CD4-positive, alpha-beta T cell (primary cell): ENCODE measurements at regions not wholly inside any gene's neighbourhood (a gene's known extent, or its start where the extent isn't known, plus 50 kb on each side); places are given as distances from the start of the nearest gene placed in this dataset.

Source experiments
- ATAC-seq: fragments of 200-7000 bp; cut with Tn5 transposase; one replicate; pipeline ENCODE4 v1.10.0; 2022; ENCODE audit warnings: mild to moderate bottlenecking; ENCODE audit not compliant: poor library complexity
- CTCF ChIA-PET: fragments of 350-600 bp; sonication (Branson Sonifier 250); formaldehyde crosslinking; loops from one replicate; lab custom pipeline; 2021; ENCODE audit warnings: antibody characterized with exemption, inconsistent platforms; lab: Charles Lee
- POLR2A ChIA-PET: fragments of 350-600 bp; sonication (Branson Sonifier 250); formaldehyde crosslinking; loops from one replicate; lab custom pipeline; 2021; ENCODE audit warnings: antibody characterized with exemption, inconsistent platforms; lab: Charles Lee
- DNase-seq, 14 experiments: peaks; one replicate each; pipeline ENCODE4 v3.0.0-alpha.2; 2013 to 2020; ENCODE audit warnings: mixed read lengths in 2 of 14
- H3K27ac ChIP-seq, 2 donors: one replicate each; pipeline versions ENCODE4 v1.5.1 to v1.7.0; 2013; ENCODE audit warnings: low read length in 2 of 2, low read depth in 1 of 2, mild to moderate bottlenecking in 1 of 2
- H3K27me3 ChIP-seq, 2 experiments: 1 replicate in 1 of 2; 2 replicates in 1 of 2; pipeline versions ENCODE4 v1.6.1 to v1.7.0; 2013; ENCODE audit warnings: low read length in 2 of 2, control low read depth in 1 of 2, mild to moderate bottlenecking in 1 of 2, moderate library complexity in 1 of 2; ENCODE audit not compliant: insufficient read depth in 2 of 2, control insufficient read depth in 1 of 2
- H3K36me3 ChIP-seq: one replicate; pipeline ENCODE4 v1.6.1; 2013; ENCODE audit warnings: low read length, control low read depth; ENCODE audit not compliant: insufficient read depth
- H3K4me1 ChIP-seq: one replicate; pipeline ENCODE4 v1.6.1; 2013; ENCODE audit warnings: low read length, control low read depth; ENCODE audit not compliant: insufficient read depth
- H3K4me3 ChIP-seq: one replicate; pipeline ENCODE4 v1.5.1; 2013; ENCODE audit warnings: mild to moderate bottlenecking, low read length, moderate library complexity
- H3K9me3 ChIP-seq, 2 experiments: 1 replicate in 1 of 2; 2 replicates in 1 of 2; pipeline versions ENCODE4 v1.6.1 to v1.7.0; 2013; ENCODE audit warnings: low read length in 2 of 2, mild to moderate bottlenecking in 2 of 2, control low read depth in 1 of 2, moderate library complexity in 1 of 2; ENCODE audit not compliant: control insufficient read depth in 1 of 2, insufficient read depth in 1 of 2
- H3K27ac Mint-ChIP-seq: one replicate; pipeline ENCODE4 v1.8.0; 2020; ENCODE audit warnings: mixed read lengths
- H3K27me3 Mint-ChIP-seq: one replicate; pipeline ENCODE4 v1.8.0; 2021; ENCODE audit warnings: mixed read lengths
- H3K36me3 Mint-ChIP-seq: one replicate; pipeline ENCODE4 v1.8.0; 2021; ENCODE audit warnings: low read depth, mixed read lengths
- H3K4me1 Mint-ChIP-seq: one replicate; pipeline ENCODE4 v1.8.0; 2021; ENCODE audit warnings: low read depth, mixed read lengths
- H3K4me3 Mint-ChIP-seq: one replicate; pipeline ENCODE4 v1.8.0; 2020; ENCODE audit warnings: mild to moderate bottlenecking, mixed read lengths
- H3K9me3 Mint-ChIP-seq: one replicate; pipeline ENCODE4 v1.8.0; 2020; ENCODE audit warnings: mixed read lengths
- intact Hi-C, 2 experiments: fragments of 100-400 bp; cut with DNase I in 1 of 2; cut with micrococcal nuclease in 1 of 2; formaldehyde crosslinking; loops; one replicate each; pipeline versions ENCODE4 v1.15.1 to v1.9.0; 2023 to 2025; cut with DNase I, micrococcal nuclease
- TF ChIP-seq, protein P1 (sequence below): fragments of 200-600 bp; IDR thresholded peaks from one replicate; pipeline ENCODE4 v1.8.0; 2022; ENCODE audit warnings: antibody characterized with exemption, mild to moderate bottlenecking

DNA sequence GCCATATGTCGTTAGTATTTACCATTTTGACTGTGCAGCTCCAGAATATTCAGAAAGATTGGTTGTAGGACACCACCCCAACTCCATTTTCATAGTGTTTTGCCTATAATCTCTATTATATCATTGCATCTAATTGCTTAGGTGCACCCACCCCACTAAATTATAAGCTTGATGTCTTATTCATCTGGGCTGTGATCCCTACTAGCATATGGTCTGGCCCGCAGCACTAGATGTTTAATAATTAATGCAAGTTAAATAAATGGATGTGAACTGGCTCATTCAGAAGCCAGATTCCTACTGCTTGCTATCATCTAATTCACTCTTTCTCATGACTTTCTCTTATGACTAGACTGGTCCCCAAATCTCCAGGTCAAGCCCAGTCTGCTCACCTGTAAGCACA is 143.5 kb downstream of the RELL1 start:
- Histone ChIP-seq H3K36me3 (no peaks in the 10 kb centered on the region), H3K27me3 (peaks cover 0 to 4% of the 10 kb centered on the region in 2 experiments), H3K27ac (no peak overlapping the region), H3K4me1 (no peaks in the 10 kb centered on the region), H3K4me3 (no peak overlapping the region), H3K9me3 (peaks cover 6 to 13% of the 10 kb centered on the region in 2 experiments)
- TF ChIP-seq, protein P1, sequence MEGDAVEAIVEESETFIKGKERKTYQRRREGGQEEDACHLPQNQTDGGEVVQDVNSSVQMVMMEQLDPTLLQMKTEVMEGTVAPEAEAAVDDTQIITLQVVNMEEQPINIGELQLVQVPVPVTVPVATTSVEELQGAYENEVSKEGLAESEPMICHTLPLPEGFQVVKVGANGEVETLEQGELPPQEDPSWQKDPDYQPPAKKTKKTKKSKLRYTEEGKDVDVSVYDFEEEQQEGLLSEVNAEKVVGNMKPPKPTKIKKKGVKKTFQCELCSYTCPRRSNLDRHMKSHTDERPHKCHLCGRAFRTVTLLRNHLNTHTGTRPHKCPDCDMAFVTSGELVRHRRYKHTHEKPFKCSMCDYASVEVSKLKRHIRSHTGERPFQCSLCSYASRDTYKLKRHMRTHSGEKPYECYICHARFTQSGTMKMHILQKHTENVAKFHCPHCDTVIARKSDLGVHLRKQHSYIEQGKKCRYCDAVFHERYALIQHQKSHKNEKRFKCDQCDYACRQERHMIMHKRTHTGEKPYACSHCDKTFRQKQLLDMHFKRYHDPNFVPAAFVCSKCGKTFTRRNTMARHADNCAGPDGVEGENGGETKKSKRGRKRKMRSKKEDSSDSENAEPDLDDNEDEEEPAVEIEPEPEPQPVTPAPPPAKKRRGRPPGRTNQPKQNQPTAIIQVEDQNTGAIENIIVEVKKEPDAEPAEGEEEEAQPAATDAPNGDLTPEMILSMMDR, result no peak
- peaks cover 6% of the 10 kb centered on the region for H3K9me3 Mint-ChIP-seq
- ATAC-seq (no peak), DNase-seq (no peak)
- H3K4me1 Mint-ChIP-seq, result no peaks in the 10 kb centered on the region
- intact Hi-C loops, result no loop called here
- no peak overlapping the region for H3K27ac Mint-ChIP-seq
- CTCF ChIA-PET, result no interaction called here
- H3K27me3 Mint-ChIP-seq, result no peaks in the 10 kb centered on the region
- no peak overlapping the region for H3K4me3 Mint-ChIP-seq
- POLR2A ChIA-PET, result no interaction called here
- H3K36me3 Mint-ChIP-seq, result no peaks in the 10 kb centered on the region

DNA sequence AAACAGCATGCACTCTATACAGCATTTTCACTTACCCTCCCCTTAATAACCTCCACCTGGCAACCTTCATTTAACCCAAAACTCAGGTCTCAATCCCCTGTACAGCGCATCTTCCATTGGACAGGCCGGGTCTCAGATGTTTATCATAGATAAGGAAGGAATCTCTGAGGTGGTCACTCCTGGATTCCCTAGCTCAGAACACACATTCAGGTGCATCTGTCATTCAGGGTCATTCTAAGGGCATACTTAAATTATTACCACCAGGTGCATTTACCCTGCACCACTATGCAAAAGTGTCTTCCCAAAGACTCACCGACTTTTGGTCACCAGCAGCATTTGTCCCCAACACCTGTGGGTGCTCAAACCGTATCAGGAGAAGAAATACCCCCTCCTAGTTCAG is 144.2 kb downstream of the RELL1 start:
- Mint-ChIP-seq H3K27ac (no peak overlapping the region), H3K4me1 (peaks cover 4% of the 10 kb centered on the region), H3K27me3 (no peaks in the 10 kb centered on the region), H3K36me3 (no peaks in the 10 kb centered on the region), H3K9me3 (peaks cover 2% of the 10 kb centered on the region), H3K4me3 (no peak overlapping the region)
- ATAC-seq, result no peak
- CTCF ChIA-PET, result no interaction called here
- Histone ChIP-seq H3K27ac (no peak overlapping the region), H3K4me3 (no peak overlapping the region), H3K36me3 (no peaks in the 10 kb centered on the region), H3K27me3 (peaks cover 0 to 4% of the 10 kb centered on the region in 2 experiments), H3K9me3 (peaks cover 6 to 13% of the 10 kb centered on the region in 2 experiments), H3K4me1 (no peaks in the 10 kb centered on the region)
- intact Hi-C loops, result no loop called here
- TF ChIP-seq, protein P1, result no peak
- POLR2A ChIA-PET, result interaction anchor here (1.0 kb wide), 1 partner anchor 9 kb away, joined by 3 read pairs; no protein-coding TSS in a partner anchor
- DNase-seq, result no peak

GRCh38 chr4:37540486-37540885 is 145.7 kb downstream of the RELL1 start:
- Mint-ChIP-seq H3K36me3 (no peaks in the 10 kb centered on the region), H3K9me3 (peaks cover 1% of the 10 kb centered on the region)
- CTCF ChIA-PET, result no interaction called here

More at GRCh38 chr4:37540486-37540885, 145.7 kb downstream of the RELL1 start:
- Histone ChIP-seq H3K9me3 (peaks cover 0 to 3% of the 10 kb centered on the region in 2 experiments), H3K27ac (no peak overlapping the region), H3K36me3 (no peaks in the 10 kb centered on the region), H3K4me3 (no peak overlapping the region), H3K4me1 (no peaks in the 10 kb centered on the region), H3K27me3 (peaks cover 0 to 4% of the 10 kb centered on the region in 2 experiments)
- ATAC-seq, result no peak
- Mint-ChIP-seq H3K4me1 (peaks cover 4% of the 10 kb centered on the region), H3K27me3 (no peaks in the 10 kb centered on the region), H3K27ac (no peak overlapping the region), H3K4me3 (no peak overlapping the region)
- TF ChIP-seq, protein P1, result no peak
- intact Hi-C loops, result no loop called here
- DNase-seq, result no peak
- POLR2A ChIA-PET, result no interaction called here
